Adipocyte (in vitro differentiated cells): ENCODE measurements at regions not wholly inside any gene's neighbourhood (a gene's known extent, or its start where the extent isn't known, plus 50 kb on each side); places are given as distances from the start of the nearest gene placed in this dataset.
"Not testable (repeated sequence)": the region's sequence is repeated elsewhere in the genome, so short reads cannot be mapped to it uniquely, and the experiment has no call there.

ENCODE experiments used
- DNase-seq: peaks from one replicate; pipeline ENCODE4 v3.0.0-alpha.2; 2015; ENCODE audit warnings: low read depth
- H3K27me3 ChIP-seq: replicated peaks from 2 replicates; pipeline ENCODE4 v1.7.0; 2013; ENCODE audit warnings: mild to moderate bottlenecking, low read length, moderate library complexity; ENCODE audit not compliant: control insufficient read depth, insufficient read depth
- H3K36me3 ChIP-seq: 2 replicates; pipeline ENCODE4 v1.7.0; 2013; ENCODE audit warnings: low read length, mild to moderate bottlenecking, moderate library complexity; ENCODE audit not compliant: control insufficient read depth, insufficient read depth, severe bottlenecking
- H3K4me1 ChIP-seq: 2 replicates; pipeline ENCODE4 v1.7.0; 2013; ENCODE audit warnings: mild to moderate bottlenecking, low read length, moderate library complexity; ENCODE audit not compliant: control insufficient read depth, insufficient read depth
- H3K4me3 ChIP-seq: 2 replicates; pipeline ENCODE4 v1.7.0; 2013; ENCODE audit warnings: mild to moderate bottlenecking, low read length, moderate library complexity
- H3K9ac ChIP-seq: 2 replicates; pipeline ENCODE4 v1.7.0; 2013; ENCODE audit warnings: mild to moderate bottlenecking, low read length, moderate library complexity
- H3K9me3 ChIP-seq: 2 replicates; pipeline ENCODE4 v1.7.0; 2013; ENCODE audit warnings: mild to moderate bottlenecking, low read length, moderate library complexity; ENCODE audit not compliant: control insufficient read depth

DNA sequence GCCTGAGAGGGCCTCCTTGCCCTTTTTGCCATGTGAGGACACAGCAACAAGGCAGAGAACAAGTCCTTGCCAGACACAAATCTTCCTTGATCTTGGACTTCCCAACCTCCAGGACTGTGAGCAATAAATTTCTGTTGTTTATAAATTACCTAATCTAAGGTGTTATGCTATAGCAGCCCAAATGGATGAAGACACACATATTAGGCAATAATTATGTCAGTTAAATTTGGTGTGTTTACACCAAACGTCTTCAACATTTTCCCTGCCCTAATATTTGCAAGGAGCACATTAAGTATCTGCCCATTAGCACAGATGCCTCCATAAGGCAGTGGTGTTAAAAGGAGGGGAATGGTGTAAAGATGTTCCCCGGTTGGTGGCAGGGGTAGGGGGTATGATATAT is 94.8 kb downstream of the ETS2 start:
- no peaks in the 10 kb centered on the region for H3K36me3 ChIP-seq
- DNase-seq = no peak
- H3K4me3 ChIP-seq = no peak overlapping the region
- no peaks in the 10 kb centered on the region for H3K27me3 ChIP-seq
- H3K9ac ChIP-seq = no peak overlapping the region
- peaks cover 8% of the 10 kb centered on the region for H3K4me1 ChIP-seq
- peaks cover 4% of the 10 kb centered on the region for H3K9me3 ChIP-seq

DNA sequence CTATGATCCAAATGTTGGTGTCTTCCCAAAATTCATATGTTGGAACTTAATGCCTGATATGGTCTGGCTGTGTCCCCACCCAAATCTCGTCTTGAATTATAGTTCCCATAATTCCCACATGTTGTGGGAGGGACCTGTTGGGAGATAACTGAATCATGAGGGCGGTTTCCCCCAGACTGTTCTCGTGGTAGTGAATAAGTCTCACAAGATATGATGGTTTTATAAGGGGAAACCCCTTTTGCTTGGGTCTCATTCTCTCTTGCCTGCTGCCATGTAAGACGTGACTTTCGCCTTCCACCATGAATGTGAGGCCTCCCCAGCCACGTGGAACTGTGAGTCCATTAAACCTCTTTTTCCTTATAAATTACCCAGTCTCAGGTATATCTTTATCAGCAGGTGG is 94.3 kb downstream of the ETS2 start:
- H3K9me3 ChIP-seq, H3K9ac ChIP-seq, H3K36me3 ChIP-seq, H3K4me3 ChIP-seq, DNase-seq, H3K27me3 ChIP-seq, H3K4me1 ChIP-seq: not testable (repeated sequence)

DNA sequence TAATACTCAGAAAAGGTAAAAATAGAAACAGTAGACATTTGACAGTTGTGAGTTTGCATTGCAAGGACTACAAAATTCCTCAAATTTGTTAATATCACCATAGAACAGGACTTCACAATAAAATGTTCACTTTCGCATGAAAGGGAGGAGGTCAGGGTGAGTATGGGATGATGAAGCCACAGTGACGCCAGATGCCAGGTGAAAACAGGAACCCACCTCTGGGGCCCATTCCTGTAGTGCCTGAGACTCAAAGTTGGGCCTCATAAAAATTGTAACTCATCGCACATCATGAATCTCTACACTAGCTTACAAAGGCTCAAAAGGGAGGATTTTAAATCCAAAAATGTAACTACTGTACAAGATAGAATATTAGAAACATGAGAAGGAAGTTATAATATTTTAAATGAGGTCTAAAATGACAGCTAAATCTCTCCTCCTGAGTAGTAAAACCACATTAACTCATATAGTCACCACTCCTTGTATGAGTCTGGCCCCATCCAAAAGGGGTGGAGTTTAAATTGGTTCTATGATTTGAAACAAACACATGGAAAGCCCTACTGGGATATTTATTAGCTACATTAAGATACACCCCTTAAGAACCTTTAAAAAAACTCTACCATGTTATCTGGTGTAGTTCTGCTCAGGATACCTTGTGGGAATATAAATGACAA is 93.7 kb downstream of the ETS2 start:
- Histone ChIP-seq H3K4me1 (peaks cover 8% of the 10 kb centered on the region), H3K4me3 (no peak overlapping the region), H3K36me3 (no peaks in the 10 kb centered on the region), H3K9ac (no peak overlapping the region), H3K27me3 (no peaks in the 10 kb centered on the region), H3K9me3 (peaks cover 4% of the 10 kb centered on the region)
- no peak for DNase-seq

DNA sequence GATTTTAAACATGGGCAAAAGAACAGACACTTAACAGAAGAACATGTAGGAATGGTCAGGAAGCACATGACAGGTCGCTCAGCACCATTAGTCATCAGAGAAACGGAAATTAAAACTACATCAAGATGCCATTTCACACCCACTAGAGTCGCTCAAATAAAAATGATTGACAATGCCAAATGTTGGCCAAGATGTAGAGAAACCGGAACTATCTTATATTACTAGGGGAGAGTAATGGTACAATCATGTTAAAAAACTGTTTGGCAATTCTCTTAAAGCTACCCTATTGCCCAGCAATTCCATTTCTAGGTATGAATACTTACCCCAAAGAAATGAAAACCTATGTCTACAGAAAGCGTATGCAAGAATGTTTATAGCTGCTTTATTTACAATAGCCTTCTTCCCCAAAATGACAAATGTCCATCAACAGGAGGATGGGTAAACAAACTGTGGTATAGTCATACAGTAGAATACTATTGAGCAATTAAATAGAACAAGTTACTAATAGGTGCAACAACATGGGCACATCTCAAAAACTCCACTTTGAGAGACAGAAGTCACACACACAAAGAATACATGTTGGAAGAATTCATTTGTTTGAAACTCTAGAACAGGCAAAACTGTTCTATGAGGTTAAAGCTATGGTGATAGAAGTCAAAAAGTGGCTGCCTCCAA is 92.8 kb downstream of the ETS2 start:
- peaks cover 8% of the 10 kb centered on the region for H3K4me1 ChIP-seq
- H3K36me3 ChIP-seq = no peaks in the 10 kb centered on the region

DNA sequence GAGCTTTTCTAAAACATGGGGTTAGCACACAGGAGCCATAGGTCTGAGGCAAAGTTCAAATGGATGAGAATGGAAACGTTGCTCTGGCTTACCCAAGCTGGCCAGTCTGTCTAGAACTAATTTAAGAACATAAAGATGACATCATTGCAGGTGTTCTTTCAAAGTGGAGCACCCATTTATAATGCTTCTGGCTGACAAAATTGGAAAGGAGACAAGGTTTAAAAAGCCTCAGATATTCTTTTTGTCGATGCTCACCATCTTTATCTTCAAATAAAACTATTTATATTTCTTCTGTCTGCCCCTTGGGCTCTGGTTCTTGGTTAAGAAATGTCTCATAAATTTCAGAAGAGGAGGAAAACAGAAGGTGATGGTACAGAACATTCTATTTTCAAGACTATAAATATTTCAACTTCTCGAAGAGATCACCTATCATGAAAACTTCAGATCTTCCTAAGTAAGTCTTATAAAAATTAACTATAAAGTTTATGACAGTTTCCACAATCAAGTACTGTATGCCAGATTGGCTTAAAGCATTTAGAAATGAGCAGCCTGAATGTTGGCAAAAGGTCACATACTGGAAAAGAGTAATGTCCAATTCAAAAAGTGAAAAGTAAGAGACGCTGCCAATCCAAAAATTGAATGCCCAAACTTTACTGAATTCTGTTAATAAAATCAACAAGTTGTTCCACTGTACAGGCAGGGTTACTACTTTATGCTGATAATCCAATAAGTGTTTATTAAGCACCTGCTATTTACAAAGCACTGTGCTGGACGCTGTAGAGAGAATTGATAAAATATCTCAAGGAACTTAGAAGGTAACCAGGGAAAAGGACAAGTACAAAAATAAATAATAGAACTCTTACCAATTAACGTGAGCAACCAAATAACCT is 92.0 kb downstream of the ETS2 start:
- peaks cover 8% of the 10 kb centered on the region for H3K4me1 ChIP-seq
- H3K36me3 ChIP-seq = no peaks in the 10 kb centered on the region
- H3K9ac ChIP-seq = no peak overlapping the region
- DNase-seq = no peak
- no peaks in the 10 kb centered on the region for H3K27me3 ChIP-seq
- no peak overlapping the region for H3K4me3 ChIP-seq
- H3K9me3 ChIP-seq = peaks cover 4% of the 10 kb centered on the region

More for the DNA sequence above, 92.8 kb downstream of the ETS2 start:
- Histone ChIP-seq H3K4me3 (no peak overlapping the region), H3K9me3 (peaks cover 4% of the 10 kb centered on the region), H3K9ac (no peak overlapping the region), H3K27me3 (no peaks in the 10 kb centered on the region)
- no peak for DNase-seq

DNA sequence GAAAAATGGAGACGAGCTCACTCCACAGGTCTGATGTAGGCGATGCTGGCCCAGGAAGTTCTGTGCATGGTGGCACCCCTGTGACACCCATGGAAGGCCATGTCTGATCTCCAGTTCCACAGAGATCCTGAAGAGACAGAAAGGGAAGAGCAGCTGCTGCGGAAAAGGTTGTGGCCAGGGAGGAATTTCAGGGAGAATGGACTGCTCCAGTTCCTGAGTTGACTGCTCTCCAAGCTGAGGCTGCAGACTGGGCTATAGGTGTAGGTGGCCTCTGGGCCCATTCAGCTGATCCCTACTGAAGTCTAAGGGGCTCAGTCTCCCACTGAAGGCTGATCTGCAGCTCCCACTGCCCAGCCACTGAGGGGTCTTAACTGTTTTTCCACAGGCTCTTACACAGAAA is 89.2 kb downstream of the ETS2 start:
- DNase-seq = no peak
- H3K9ac ChIP-seq = no peak overlapping the region
- peaks cover 9% of the 10 kb centered on the region for H3K4me1 ChIP-seq
- H3K9me3 ChIP-seq = no peaks in the 10 kb centered on the region
- no peak overlapping the region for H3K4me3 ChIP-seq
- no peaks in the 10 kb centered on the region for H3K36me3 ChIP-seq
- H3K27me3 ChIP-seq = no peaks in the 10 kb centered on the region

DNA sequence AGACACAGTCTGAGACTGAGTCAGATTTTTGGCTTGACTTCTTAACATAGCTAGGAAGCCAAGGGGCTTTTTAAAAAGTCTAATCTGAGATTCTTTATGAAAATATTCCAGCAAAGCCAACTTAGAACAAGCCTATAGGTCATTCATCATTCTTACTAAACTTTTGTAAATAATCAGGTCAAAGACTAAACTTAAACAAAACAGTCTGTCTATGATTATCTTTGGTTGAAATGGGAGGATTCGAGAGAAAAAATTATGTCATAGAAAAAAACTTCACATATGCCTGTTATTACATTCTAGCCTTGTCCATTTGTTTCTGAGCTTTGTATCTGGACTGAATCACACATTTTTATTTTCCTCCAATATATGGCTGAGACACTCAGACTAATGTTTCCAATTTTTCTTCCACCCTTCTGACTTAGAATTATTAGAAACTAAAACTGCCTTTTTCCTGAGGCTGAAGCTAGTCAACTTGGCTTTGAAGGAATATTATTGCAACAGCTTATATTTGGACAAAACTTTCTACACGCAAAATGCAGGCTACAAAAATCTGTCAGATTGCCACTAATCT is 83.3 kb downstream of the ETS2 start:
- peaks cover 13% of the 10 kb centered on the region for H3K4me1 ChIP-seq
- H3K4me3 ChIP-seq = no peak overlapping the region
- no peaks in the 10 kb centered on the region for H3K27me3 ChIP-seq

DNA sequence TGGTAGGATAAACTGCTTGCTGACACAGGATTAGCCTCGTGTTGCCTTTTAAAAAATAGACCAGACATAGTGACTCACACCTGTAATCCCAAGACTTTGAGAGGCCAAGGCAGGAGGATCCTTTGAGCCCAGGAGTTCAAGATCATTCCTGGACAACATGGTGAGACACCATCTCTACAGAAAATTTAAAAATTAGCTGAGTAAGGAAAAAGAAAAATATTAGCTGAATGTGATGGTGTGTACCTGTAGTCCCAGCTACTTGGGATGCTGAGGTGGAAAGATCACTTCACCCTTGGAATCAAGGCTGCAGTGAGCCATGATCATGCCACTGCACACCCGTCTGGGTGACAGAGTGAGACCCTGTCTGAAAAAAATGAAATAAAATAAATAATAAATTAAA is 82.0 kb downstream of the ETS2 start:
- Histone ChIP-seq H3K4me1 (peaks cover 13% of the 10 kb centered on the region), H3K9ac (no peak overlapping the region), H3K27me3 (no peaks in the 10 kb centered on the region), H3K36me3 (no peaks in the 10 kb centered on the region), H3K9me3 (peaks cover 34% of the 10 kb centered on the region), H3K4me3 (no peak overlapping the region)
- no peak for DNase-seq

More for the DNA sequence above, 83.3 kb downstream of the ETS2 start:
- Histone ChIP-seq H3K9ac (no peak overlapping the region), H3K9me3 (peaks cover 22% of the 10 kb centered on the region), H3K36me3 (no peaks in the 10 kb centered on the region)
- DNase-seq = peak; percentile 67

DNA sequence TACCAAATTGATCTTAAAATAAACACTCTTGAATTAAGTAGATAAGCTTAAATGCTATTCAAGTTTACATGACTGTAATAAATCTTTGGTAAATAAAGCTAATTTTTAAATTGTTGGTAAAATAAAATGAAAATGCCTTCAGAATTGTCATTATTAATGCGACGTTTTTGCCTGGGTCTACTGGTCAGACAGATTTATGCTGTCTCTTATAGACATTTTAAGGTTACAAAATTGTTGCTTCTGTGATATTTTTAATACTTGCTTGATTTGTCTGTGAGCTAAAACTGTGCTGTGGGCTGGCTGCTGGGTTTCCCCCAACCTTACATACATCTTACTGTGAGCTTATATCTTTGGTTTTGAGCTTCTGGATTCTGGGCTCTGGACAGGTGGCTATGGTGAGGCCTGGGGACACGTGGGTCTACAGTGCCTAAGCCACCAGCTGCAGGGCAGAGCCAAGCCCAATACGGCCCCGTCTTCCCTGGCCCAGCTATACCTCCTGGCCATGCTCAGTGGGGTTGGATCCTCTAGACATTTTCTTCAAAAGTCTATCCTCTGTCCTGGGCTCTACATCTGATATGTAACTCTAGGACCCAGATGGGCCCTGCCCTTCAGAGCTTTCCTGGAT is 81.4 kb downstream of the ETS2 start:
- Histone ChIP-seq H3K9ac (no peak overlapping the region), H3K27me3 (no peaks in the 10 kb centered on the region), H3K36me3 (no peaks in the 10 kb centered on the region), H3K4me1 (peaks cover 13% of the 10 kb centered on the region), H3K9me3 (peaks cover 34% of the 10 kb centered on the region), H3K4me3 (no peak overlapping the region)
- DNase-seq = no peak

DNA sequence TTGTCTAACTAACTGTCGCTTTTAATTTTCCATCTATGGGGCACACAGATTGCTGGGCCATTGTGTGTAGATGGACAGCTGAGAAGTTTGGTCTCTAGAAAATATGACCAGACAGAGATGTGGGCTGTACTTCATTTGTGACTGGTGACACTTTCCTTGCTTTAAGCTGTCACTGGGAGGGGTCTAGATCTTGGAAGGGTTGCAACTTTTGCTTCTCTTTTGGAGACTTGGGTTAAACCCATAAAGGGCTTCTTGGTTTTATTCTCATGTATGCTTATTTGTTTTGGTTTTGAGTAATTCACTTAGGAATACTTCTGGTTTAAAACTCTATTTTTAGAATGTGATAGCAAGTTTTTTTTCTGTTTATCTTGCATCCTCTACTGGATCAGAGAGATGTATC is 80.2 kb downstream of the ETS2 start:
- H3K4me3 ChIP-seq = no peak overlapping the region
- H3K27me3 ChIP-seq = no peaks in the 10 kb centered on the region
- DNase-seq = no peak
- H3K9ac ChIP-seq = no peak overlapping the region
- peaks cover 34% of the 10 kb centered on the region for H3K9me3 ChIP-seq
- H3K36me3 ChIP-seq = no peaks in the 10 kb centered on the region
- H3K4me1 ChIP-seq = peaks cover 13% of the 10 kb centered on the region

DNA sequence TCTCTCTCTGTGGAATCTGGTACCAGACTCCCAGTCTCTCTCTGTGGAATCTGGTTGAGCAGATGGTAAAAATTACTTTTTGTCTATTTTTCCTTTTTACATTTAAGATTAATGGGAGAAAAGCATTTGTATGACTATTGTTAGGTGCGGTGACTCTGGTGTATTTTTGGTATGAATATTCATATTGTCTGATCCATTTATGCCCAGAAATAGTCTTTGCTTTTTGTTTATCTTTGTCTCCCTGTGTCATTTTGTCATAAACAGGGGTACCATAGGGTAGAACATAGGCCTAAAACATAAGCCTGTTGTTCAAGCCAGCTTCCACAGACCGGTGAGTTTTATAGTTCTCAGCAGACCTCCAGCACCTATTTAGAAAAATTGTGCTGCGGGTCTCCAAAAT is 78.7 kb downstream of the ETS2 start:
- H3K9me3 ChIP-seq = peaks cover 44% of the 10 kb centered on the region
- H3K4me1 ChIP-seq = peaks cover 8% of the 10 kb centered on the region
- no peak overlapping the region for H3K9ac ChIP-seq
- DNase-seq = no peak
- no peaks in the 10 kb centered on the region for H3K36me3 ChIP-seq
- H3K4me3 ChIP-seq = no peak overlapping the region
- no peaks in the 10 kb centered on the region for H3K27me3 ChIP-seq
